T1000 (cell line): ENCODE measurements at regions not wholly inside any gene's neighbourhood (a gene's known extent, or its start where the extent isn't known, plus 50 kb on each side); places are given as distances from the start of the nearest gene placed in this dataset.
"Not testable (repeated sequence)": the region's sequence is repeated elsewhere in the genome, so short reads cannot be mapped to it uniquely, and the experiment has no call there.

Experiments
- DNase-seq: peaks from one replicate; lab custom pipeline; 2025; ENCODE audit warnings: mixed read lengths; lab: John Stamatoyannopoulos, UW

DNA sequence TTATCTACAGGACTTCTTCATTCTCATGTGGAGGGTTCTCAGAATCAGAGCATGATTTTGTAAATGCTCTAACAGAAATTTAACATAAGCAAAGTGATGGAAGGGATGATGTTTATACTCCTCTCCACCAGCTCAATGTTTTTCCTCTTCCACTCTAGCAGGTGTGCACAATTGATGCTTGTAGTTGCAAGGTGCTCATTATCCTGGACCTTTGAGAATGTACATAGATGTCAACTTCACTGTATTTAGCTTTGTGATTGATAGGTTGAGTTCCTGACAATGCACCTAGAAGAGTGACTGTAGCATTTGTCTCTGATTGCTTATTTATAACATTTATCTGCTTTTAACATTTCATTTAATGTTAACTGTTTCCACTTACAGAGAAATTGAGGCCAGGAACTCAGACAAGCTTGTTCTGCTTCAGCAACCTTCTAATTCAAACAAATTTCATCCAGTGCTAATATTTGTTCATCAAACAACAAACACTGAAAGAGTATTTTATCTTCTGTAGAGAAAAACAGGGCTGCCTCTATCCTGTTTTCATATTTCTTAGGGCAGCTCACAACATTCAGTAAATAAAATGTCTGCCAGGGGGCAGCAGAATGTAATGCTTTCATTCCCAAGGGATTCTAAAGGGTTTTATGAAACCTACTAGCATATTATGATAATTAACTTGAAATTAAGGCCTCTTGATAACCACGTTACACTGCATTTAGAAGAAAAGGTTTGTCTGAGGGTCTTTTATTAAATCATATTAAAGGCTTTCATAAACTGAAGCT, 127.9 kb upstream of the NOL4 start:
- DNase-seq = no peak

DNA sequence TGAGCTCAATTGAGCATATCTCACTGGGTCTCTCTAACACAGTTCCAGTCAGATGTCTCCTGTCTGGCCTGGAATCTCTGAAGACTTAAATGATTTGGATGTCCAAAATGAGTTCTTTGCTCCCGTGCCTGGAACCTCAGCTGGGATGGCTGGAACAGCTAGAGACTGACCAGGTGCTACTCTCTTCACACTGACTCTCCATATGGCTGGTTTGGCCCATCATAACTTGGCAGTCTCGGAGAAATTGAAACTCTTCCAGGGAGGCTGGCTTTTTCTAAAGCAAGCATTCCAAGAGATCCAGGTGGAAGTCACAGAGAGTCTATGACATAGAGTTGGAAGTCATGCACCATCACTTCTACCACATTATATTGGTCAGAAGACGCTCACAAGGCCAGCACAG, 129.6 kb upstream of the NOL4 start:
- DNase-seq = no peak

DNA sequence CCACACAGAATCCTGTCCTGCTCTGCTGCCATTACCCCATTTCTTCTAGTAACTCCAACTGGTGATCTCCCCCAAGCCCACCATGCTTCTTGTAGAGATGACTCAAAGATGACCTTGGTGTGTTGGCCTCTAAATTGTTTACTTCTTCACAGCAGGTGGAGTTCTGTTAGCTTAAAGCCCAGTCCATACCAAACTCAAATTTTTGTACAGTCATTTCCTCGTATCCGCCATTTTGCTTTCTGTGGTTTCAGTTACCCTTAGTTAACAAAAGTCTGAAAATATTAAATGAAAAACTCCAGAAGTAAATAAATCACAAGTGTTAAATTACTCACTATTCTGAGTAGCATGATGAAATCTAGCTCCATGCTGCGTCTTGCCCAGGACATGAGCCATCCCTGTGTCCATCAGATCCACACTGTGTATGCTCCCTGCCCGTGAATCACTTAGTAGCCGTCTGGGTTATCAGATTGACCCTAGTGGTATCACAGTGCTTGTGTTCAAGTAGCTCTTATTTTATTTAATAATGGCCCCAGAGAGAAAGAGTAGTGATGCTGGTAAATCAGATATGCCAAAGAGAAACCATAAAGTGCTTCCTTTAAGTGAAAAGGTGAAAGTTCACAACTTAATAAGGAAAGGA, 133.3 kb upstream of the NOL4 start:
- DNase-seq = no peak

DNA sequence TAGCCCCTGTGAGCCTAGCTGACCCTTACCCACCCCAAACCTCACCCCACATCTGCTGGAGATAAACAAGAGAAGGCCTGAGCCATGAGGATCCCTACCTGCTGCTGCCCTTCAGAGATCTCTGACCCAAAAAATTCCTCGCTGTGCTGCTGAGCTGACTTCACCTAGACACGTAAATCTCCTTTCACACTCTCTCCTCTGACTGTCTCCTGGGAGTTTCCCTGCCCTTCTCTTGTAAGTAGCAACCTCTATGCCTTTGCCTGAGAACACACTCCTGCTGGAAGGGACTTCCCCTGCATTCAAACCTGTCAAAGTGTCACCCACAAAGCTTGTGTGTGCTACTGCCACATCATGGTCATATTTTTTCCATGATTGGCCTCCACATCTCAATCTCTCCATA, 134.2 kb upstream of the NOL4 start:
- no peak for DNase-seq

DNA sequence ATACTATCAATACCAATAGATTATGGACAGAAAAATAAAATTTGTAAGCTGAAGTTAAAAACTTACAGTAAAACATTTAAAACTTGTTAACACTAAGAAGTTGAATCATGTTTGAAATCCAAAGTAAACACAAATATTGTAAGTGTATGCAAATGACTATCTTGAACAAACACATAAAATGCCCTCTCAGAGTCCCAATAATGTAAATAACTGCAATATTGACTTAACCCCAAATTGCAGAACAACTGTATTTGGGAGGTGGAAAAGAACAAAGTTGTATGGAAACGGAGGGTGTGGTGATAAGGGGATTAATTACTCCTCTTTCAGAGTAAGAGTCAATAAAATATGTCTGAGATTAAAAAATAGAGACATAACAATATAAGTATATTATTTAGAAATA, 140.0 kb upstream of the NOL4 start:
- DNase-seq = no peak

DNA sequence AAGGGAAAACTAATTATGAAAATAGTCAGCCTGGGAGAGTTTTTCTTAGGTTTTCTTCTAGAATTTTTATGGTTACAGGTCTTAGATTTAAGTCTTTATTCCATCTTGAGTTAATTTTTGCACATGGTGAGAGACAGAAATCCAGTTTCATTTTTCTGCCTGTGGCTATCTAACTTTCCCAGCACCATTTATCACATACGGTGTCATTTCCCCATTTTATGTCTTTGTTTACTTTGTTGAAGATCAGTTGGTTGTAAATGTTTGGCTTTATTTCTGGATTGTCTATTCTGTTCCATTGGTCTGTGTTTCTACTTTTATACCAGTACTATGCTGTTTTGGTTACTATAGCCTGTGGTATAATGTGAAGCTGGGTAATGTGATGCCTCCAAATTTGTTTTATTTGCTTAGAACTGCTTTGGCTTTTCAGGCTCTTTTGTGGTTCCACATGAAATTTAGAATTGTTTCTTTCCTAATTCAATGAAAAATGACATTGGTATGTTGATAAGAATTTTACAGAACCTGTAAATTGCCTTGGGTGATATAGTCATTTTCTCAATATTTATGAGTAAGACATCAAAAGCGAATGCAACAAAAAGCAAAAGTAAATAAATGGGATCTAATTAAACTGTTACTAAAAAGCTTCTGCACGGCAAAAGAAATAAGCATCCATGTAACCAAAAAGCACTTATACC, 146.1 kb upstream of the NOL4 start:
- no peak for DNase-seq

DNA sequence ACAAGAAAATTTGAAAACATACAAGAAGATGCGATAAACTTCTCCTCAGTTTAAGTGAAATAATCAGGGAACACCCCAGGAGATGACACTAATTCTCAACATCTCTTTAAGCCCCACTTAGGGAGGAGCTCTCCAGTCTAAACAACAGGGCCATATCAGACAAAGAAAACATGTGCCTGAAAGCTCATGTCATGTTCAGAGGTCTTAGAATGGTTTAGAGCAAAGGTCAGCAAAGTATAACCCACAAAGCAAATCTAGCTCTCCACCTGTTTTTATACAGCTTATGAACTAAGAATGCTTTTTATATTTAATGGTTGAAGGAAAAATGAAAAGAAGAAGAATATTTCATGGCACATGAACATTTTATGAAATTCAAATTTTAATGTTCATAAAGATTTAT, 155.6 kb upstream of the NOL4 start:
- DNase-seq = no peak

DNA sequence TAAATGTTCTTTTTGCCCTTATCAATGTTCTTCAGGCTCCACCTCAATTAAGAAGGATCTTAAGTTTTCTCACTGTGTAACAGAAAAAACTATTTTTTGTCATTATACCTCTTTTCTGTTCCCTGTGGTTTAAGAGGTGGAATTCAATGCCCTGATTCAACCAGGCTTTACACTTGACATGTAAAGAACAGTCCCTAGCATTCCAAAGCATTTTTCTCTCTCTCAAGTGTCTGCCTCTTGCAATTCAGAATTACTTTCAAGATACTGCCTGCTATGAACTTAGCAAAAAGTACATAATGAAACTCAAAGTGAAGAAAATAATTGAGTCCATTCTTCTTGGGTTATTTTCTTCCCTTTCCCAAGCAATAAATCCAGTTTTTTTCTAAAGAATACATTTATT, 160.6 kb upstream of the NOL4 start:
- no peak for DNase-seq

DNA sequence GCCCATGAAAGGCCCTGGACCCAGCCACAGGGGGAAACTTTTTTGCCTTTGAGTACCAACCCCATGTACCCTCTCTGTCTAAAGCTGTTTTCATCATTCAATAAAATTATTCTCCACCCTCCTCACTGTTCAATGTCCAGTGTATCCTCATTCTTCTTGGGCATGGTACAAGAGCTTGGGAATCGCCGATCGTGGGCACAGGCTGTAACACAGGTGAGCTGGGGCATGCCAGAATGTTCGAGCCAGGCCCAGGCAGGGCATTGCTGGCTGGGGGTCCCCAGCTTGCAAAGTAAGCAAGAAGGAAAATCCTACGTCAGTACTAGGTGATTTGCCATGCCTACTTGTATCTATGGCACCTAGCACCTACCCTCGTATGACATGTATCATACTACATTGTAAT, 162.1 kb upstream of the NOL4 start:
- no peak for DNase-seq

DNA sequence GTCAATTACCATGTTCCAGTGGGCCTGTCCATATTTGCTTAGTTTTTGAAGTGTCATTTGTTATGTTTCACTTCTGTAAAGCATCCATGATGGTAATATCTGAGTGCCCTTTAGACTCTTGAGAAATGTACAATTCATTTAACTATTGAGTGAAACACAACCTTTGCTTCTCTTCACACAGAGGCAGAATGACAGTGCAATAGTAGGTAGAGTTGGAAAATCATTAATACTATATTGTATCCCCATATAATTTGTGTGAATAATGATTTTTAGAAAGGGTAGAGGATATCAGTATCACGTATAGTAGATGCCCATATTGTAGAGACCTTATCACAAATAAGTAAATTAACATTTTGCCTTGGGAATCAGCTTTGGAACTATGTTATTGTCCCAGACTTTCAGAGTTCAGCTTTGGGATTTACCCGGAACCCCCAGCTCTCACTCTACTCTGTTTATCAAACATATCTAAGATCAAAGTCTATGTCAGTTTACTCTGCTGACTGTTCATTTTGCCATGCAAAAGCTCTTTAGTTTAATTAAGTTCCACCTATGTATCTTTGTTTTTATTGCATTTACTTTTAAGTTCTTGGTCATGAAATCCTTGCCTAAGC, 172.7 kb upstream of the NOL4 start:
- no peak for DNase-seq

DNA sequence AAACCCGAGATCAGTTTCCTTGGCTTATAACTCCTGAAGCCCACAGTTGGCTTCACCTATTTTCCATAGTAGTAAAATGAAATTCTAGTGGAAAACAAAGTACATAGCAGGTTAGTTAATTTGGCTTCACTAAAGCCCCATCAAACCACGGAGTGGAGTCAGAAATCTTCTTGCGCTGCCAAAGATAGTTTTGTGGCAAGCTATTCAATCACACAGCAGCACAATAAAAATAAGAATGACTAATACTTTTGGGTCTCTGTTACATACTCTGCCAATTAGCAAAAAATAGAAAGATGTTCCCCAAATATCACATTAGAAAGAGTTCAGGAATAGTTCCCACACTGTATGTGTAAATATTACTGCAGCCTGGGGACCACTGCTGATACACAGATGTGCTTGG, 175.2 kb upstream of the NOL4 start:
- no peak for DNase-seq

DNA sequence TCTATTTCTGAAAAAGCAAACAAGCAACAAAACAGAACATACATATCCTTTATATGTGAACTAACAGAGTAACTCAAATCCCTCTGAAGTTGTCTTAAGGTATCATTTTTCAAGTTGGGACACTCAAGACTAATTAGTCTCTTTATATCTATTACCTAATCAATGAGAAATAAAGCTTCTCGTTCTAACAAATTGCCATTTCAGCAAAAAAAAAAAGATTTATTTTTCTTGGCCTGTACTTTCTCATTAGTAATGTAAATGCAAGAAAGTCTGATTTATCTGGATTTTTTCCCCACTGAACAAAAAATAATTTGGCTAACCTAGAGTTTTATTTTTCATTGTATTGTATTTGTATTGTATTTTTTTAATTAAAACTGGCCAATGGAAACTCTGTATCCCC, 176.1 kb upstream of the NOL4 start:
- no peak for DNase-seq

DNA sequence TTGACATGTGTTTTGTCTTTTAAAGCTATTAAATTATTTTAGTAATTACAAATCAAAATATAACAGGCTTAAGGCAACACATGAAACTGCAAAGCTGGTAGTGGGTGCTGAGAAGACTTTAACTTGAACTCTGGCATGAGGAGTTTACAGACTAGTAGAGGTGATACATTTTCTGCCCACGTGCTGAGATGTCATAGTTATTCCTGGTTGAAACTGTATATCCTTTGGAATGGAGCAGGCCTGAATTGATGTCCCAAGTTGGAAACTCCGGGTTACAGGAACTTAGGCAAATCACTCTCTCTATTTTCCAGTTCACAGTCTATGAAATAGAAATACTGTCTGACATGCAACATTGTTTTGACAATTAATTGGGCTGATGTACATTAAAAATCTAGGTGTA, 177.1 kb upstream of the NOL4 start:
- no peak for DNase-seq

DNA sequence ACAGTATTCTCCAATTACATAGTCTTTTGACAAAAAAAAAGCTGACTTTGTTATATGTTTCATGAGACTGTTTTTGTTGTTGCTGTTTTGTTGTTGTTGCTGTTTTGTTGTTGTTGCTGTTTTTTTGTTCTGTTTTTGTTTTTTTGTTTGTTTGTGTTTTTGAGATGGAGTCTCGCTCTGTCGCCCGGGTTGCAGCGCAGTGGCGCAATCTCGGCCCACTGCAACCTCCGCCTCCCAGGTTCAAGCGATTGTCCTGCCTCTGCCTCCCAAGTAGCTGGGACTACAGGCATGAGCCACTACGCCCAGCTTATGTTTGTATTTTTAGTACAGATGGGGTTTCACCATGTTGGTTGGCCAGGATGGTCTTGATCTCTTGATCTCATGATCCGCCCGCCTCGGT, 182.8 kb upstream of the NOL4 start:
- not testable (repeated sequence) for DNase-seq

DNA sequence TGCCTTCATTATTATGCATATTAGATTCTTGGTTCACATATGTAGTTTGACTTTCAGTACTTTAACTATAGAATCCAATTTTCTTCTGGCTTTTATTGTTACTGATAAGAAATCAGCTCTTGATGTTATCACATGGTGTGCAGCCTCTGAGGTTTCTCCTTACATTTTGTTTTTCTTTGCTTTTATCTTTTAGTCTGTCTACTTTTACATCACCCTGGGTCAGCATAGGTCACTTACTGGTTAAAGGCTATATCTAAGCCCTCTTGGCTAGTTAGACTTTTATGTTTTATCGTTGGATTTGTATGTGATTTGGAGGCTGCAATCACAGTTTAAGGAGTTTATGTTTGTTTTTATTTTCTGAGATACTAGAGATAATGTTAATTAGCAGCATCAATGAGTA, 187.2 kb upstream of the NOL4 start:
- DNase-seq = no peak

DNA sequence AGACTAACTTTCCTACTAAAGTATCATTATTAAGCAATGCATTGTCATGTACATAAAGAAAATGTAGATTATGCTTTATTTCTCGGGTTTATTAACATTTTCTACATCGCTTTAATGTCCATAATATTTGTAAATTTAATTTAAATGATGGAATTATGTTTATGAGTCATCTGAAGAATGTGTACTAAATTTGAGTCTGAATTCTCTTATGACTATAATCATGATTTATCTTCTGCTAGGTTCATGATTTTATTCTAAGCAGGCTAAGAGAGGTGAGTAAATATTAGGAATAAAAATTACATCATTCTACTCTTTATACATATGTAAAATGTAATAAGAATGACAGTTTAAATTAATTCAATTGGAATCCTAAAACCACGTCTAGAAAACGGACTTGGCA, 206.3 kb upstream of the NOL4 start:
- no peak for DNase-seq

DNA sequence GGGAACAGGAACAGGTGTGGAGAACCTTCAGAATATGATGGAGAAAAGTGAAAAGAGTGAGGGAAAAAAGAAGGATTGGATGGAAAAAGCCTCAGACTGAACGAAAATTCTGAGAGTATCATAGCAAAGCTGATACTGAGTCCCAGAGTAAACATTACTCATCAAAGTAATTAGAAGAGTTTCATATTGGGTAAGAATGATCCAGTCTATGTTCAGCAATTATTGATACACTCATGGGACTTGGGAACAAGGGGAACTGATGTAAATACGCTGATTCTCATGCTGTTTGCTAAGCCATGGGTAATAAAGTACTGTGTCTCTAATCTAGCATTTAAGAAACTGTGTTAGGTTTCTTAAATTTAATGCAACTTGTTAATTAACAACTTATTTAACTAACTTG, 219.9 kb upstream of the NOL4 start:
- no peak for DNase-seq

DNA sequence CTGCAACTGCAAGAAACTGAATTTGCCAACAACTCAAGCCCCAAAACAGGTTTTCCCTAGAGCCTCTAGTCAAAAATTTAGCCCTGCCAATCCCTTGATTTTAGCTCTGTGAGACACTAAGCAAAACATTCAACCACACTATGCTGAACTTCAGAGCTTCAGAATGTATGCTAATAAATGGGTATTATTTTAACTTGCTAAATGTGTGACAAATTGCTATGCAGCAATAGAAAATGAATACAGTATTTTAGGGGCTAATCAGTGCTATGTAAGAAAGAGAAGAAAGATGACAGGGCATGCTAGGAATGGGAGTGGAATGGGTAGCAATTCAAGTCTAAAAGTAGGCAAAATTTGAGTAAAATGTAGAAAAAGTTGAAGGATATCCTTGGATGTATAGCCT, 223.9 kb upstream of the NOL4 start:
- DNase-seq = no peak

DNA sequence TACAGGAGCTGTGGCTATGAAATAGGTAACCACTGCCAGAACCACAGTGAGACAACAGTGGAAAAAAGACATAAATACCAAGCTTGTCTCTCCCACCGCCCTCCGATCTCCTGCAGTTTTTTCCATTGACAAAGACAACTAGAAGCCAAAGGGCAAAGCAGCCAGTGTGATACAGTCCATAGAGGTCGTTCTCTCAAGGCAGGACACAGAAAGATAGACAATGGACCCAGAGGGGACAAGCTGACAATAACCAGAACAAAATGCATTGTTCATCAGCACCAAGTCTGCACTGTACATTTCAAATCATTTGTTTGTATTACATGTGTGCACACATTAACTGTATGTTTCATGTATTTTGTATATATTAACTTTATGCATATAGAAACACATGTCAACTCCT, 233.0 kb upstream of the NOL4 start:
- no peak for DNase-seq

DNA sequence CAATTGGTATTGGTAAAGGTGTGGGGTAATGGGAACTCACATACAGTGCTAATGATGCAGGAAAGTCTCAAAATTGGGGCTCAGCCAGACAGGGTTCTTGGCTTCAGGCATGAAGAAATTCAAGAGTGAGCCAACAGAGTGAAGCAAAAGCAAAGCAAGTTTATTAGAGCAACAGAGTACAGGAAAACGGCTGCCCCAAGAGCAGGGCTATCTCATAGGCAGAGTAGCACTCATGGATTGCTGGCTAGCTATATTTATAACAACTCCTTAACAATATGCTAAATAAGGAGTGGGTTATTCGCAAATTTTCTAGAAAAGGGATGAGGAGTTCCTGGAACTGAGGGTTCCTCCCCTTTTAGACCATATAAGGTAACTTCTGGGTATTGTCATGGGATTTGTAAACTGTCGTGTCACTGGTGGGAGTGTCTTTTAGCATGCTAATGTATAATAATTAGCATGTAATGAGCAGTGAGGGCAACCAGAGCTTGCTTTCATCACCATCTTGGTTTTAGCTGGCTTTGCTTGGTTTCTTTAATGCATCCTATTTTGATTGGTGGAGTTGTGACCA, 233.8 kb upstream of the NOL4 start:
- DNase-seq = no peak

DNA sequence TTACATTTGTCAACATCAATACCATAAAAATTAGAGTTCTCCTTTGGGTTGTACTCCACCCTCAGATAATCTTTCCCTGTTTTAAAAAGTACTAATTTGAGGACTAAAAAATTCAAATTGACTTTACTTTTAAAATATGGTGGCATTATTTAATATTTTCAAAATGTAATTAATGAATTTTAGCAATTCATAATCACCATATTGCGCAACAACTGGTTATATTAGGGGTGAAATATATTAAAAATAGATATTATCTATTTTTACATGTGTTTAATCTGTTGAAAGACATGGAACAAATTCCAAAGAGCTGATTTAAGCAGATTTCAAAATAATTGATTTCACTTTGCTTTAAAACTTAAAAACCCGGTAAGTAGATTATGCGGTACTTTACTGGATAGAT, 236.6 kb upstream of the NOL4 start:
- no peak for DNase-seq

DNA sequence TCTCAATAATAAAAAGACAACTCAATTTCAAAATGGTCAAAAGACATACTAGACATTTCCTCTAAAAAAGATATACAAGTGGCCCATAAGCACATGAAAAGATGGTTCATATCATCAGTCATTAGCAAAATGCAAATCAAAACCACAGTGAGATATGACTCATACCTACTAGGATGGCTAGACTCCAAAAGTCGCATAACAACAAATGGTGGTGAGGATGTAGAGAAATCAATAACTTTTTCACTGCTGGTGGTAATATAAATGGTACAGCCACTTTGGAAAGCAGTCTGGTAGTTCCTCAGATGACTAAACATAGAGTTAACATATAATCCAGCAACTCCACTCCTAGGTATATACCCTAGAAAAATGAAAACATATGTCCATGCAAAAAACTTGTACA, 242.3 kb upstream of the NOL4 start:
- DNase-seq = no peak
